MG63 (cell line): ENCODE measurements at regions not wholly inside any gene's neighbourhood (a gene's known extent, or its start where the extent isn't known, plus 50 kb on each side); places are given as distances from the start of the nearest gene placed in this dataset.

ENCODE experiments used
- DNase-seq: peaks from one replicate; pipeline ENCODE4 v3.0.0-alpha.2; 2020
- H3K27me3 ChIP-seq: fragments of 250-450 bp; sonication (Bioruptor Pico); 2 replicates; pipeline ENCODE4 v1.5.1; 2020; ENCODE audit warnings: mild to moderate bottlenecking, moderate library complexity
- H3K36me3 ChIP-seq: fragments of 250-450 bp; sonication (Bioruptor Pico); 2 replicates; pipeline ENCODE4 v1.5.1; 2020; ENCODE audit warnings: mild to moderate bottlenecking, moderate library complexity
- H3K4me3 ChIP-seq: fragments of 250-450 bp; sonication (Bioruptor Pico); 2 replicates; pipeline ENCODE4 v1.5.1; 2020; ENCODE audit warnings: mild to moderate bottlenecking, moderate library complexity
- H3K9me3 ChIP-seq: fragments of 250-450 bp; sonication (Bioruptor Pico); 2 replicates; pipeline ENCODE4 v1.5.1; 2020; ENCODE audit warnings: mild to moderate bottlenecking, moderate library complexity

- no peak for DNase-seq
- no peaks in the 10 kb centered on the region for H3K9me3 ChIP-seq
- no peak overlapping the region for H3K4me3 ChIP-seq
- H3K36me3 ChIP-seq, result no peaks in the 10 kb centered on the region
- H3K27me3 ChIP-seq, result no peaks in the 10 kb centered on the region
Observed at GRCh38 chr13:76800943-76801342, 85.3 kb downstream of the KCTD12 start.

DNA sequence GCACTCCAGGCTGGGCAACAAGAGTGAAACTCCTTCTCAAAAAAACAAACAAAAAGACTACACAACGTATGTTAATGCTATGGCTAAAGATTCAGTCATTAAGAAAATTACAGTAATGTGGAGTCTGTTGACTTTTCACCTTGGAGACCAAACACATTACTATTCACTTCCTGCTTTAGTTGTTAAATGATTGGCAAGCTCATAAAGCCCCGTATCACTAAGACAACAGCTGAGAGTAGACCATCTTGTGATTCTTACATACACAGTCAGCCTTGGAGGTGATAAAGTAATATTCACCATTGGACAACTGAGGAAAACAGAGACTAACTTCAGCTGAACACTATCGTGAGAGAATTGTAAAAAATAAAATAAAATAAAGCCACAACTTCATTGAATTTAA is 86.5 kb downstream of the KCTD12 start:
- no peaks in the 10 kb centered on the region for H3K9me3 ChIP-seq
- no peak for DNase-seq
- no peak overlapping the region for H3K4me3 ChIP-seq
- H3K36me3 ChIP-seq, result no peaks in the 10 kb centered on the region
- H3K27me3 ChIP-seq, result no peaks in the 10 kb centered on the region

GRCh38 chr13:76798037-76798436 is 88.2 kb downstream of the KCTD12 start:
- H3K27me3 ChIP-seq, result no peaks in the 10 kb centered on the region
- H3K9me3 ChIP-seq, result no peaks in the 10 kb centered on the region
- no peak for DNase-seq
- H3K4me3 ChIP-seq, result no peak overlapping the region
- no peaks in the 10 kb centered on the region for H3K36me3 ChIP-seq

DNA sequence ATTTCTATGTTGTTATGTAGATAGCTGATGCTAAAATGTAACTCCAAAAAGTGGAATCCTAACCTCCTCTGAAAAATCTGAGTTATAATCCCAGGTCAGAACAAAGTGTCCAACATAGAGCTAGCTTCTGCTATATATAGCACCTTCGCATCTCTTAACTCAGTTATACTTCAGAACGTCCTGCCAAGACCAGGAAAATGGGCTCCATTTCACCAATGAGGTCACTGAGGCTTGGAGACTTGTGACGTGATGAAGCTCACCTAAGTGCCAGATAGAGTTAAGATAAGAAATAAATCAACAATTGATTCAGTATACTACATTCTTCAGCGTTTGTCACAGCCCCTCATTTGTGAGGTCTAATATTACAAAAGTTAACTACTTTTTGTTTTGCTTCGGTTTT is 88.8 kb downstream of the KCTD12 start:
- Histone ChIP-seq H3K36me3 (no peaks in the 10 kb centered on the region), H3K4me3 (no peak overlapping the region), H3K27me3 (no peaks in the 10 kb centered on the region), H3K9me3 (no peaks in the 10 kb centered on the region)
- DNase-seq, result no peak

DNA sequence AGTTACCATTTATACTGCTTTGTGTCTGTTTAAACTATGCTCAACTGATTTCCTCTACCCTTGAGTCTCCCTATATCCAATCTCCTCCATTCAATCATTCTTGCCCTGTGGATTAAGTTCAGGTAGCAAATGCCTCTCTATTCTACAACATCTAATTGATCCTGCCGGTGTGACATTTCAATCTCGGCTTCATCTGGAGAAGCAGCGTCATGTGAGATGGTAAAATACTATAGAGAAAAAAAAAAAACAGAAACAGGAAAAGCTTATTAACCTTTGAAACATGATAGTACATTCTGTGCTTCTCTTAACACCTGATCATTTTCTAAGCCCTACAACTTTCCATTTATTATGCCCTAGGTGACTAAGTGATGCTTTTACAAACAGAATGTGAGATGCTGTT is 89.4 kb downstream of the KCTD12 start:
- no peaks in the 10 kb centered on the region for H3K27me3 ChIP-seq
- no peak for DNase-seq
- H3K9me3 ChIP-seq, result no peaks in the 10 kb centered on the region
- H3K36me3 ChIP-seq, result no peaks in the 10 kb centered on the region
- H3K4me3 ChIP-seq, result no peak overlapping the region

GRCh38 chr13:76795701-76796695 is 90.2 kb downstream of the KCTD12 start:
- Histone ChIP-seq H3K27me3 (no peaks in the 10 kb centered on the region), H3K36me3 (no peaks in the 10 kb centered on the region), H3K4me3 (no peak overlapping the region), H3K9me3 (no peaks in the 10 kb centered on the region)
- no peak for DNase-seq

DNA sequence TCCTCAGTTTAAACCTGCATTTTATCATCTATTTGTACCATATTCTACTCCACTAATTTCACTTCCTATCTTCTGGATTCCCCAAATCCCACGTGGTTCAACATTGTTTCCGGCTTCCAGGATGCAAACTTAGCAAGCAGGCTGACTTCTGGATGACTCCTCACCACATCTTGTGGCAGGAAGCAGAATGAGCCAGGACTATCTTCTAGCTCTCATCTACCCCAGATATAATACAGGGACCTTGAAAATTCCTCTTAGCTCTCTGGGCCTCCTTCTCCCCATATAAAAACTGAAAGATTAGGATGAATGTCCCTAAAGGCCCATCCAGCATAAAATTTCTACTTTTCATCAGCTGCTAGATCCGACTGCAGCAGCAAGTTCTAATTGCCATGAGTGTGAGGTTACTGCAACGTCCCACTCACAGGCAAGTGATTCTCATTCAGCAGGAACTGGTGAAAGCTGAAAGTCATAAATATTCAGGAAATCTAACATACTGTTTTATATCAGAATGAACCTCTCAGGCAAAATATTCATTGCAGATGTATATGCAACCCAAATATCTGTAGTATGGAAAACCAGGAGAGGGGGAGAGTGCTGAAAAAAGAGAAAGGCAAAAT is 93.4 kb downstream of the KCTD12 start:
- no peaks in the 10 kb centered on the region for H3K27me3 ChIP-seq
- no peaks in the 10 kb centered on the region for H3K36me3 ChIP-seq
- H3K4me3 ChIP-seq, result no peak overlapping the region
- H3K9me3 ChIP-seq, result no peaks in the 10 kb centered on the region
- DNase-seq, result peak; percentile 57

- DNase-seq, result no peak
- Histone ChIP-seq H3K4me3 (no peak overlapping the region), H3K36me3 (no peaks in the 10 kb centered on the region), H3K9me3 (no peaks in the 10 kb centered on the region), H3K27me3 (no peaks in the 10 kb centered on the region)
Observed at GRCh38 chr13:76790980-76791819, 95.0 kb downstream of the KCTD12 start.

GRCh38 chr13:76790526-76790925 is 95.7 kb downstream of the KCTD12 start:
- H3K27me3 ChIP-seq, result no peaks in the 10 kb centered on the region
- H3K36me3 ChIP-seq, result no peaks in the 10 kb centered on the region
- H3K4me3 ChIP-seq, result no peak overlapping the region
- DNase-seq, result no peak
- no peaks in the 10 kb centered on the region for H3K9me3 ChIP-seq

- DNase-seq, result no peak
- Histone ChIP-seq H3K4me3 (no peak overlapping the region), H3K27me3 (no peaks in the 10 kb centered on the region)
Observed at GRCh38 chr13:76783798-76784197, 102.4 kb downstream of the KCTD12 start.

GRCh38 chr13:76778853-76779252 is 107.4 kb downstream of the KCTD12 start:
- Histone ChIP-seq H3K4me3 (no peak overlapping the region), H3K9me3 (no peaks in the 10 kb centered on the region), H3K27me3 (no peaks in the 10 kb centered on the region), H3K36me3 (no peaks in the 10 kb centered on the region)
- DNase-seq, result no peak

More at GRCh38 chr13:76783798-76784197, 102.4 kb downstream of the KCTD12 start:
- Histone ChIP-seq H3K36me3 (no peaks in the 10 kb centered on the region), H3K9me3 (no peaks in the 10 kb centered on the region)

- no peak overlapping the region for H3K4me3 ChIP-seq
- no peak for DNase-seq
- no peaks in the 10 kb centered on the region for H3K27me3 ChIP-seq
Observed at GRCh38 chr13:76777096-76777495, 109.1 kb downstream of the KCTD12 start.

GRCh38 chr13:76775088-76775740 is 111.0 kb downstream of the KCTD12 start:
- no peaks in the 10 kb centered on the region for H3K27me3 ChIP-seq
- no peaks in the 10 kb centered on the region for H3K9me3 ChIP-seq
- DNase-seq, result no peak
- no peak overlapping the region for H3K4me3 ChIP-seq
- H3K36me3 ChIP-seq, result no peaks in the 10 kb centered on the region

More at GRCh38 chr13:76777096-76777495, 109.1 kb downstream of the KCTD12 start:
- Histone ChIP-seq H3K36me3 (no peaks in the 10 kb centered on the region), H3K9me3 (no peaks in the 10 kb centered on the region)

DNA sequence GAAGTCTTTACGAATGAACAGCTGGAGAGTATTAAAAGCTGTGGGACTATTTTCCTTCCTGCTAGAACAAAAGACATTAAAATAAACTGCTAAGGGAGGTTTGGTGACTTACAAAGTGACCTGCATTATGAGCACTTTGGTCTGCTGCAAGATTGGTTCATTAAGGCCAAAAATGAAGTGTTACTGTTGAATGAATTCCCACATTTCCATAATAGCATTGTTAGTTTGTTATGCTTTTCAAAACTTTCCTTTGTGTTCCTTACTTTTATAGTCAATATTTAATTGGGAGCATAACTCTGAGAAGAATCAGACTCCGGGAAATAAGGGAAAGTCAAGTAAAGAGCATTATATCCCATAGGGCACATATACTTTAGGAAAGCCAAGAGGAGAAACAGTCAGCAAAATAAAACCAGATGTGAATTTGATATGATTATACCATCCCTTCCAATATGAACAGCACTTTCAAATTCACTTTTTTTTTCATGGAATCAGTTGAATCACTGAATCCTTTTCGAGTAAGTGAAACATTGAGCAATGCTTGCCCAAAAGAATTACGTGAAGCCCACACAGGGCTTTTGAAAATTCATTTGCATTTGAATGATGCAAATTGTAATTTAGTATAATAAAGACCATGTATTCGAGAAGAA is 112.6 kb downstream of the KCTD12 start:
- Histone ChIP-seq H3K36me3 (no peaks in the 10 kb centered on the region), H3K4me3 (no peak overlapping the region), H3K9me3 (no peaks in the 10 kb centered on the region), H3K27me3 (no peaks in the 10 kb centered on the region)
- no peak for DNase-seq

DNA sequence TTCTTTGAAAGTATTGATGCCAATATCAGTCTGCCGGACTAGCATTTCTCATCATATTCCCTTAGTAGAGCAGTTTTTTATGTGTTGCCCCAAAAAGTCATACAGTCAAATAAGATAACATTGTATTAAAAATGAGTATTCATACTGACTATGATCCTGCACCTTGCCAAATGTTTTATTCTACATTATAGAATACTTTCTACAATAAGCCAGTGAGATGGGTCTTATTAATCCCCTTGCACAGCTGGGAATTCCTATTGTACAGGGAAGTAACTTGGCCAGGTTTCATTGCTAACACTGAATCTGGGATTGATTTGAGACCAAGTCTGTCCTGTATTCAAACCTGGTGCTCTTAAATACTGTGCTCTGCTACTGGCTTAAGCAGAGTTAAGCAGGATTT is 114.0 kb downstream of the KCTD12 start:
- H3K4me3 ChIP-seq, result no peak overlapping the region
- no peaks in the 10 kb centered on the region for H3K36me3 ChIP-seq
- no peak for DNase-seq
- H3K9me3 ChIP-seq, result no peaks in the 10 kb centered on the region
- H3K27me3 ChIP-seq, result no peaks in the 10 kb centered on the region

DNA sequence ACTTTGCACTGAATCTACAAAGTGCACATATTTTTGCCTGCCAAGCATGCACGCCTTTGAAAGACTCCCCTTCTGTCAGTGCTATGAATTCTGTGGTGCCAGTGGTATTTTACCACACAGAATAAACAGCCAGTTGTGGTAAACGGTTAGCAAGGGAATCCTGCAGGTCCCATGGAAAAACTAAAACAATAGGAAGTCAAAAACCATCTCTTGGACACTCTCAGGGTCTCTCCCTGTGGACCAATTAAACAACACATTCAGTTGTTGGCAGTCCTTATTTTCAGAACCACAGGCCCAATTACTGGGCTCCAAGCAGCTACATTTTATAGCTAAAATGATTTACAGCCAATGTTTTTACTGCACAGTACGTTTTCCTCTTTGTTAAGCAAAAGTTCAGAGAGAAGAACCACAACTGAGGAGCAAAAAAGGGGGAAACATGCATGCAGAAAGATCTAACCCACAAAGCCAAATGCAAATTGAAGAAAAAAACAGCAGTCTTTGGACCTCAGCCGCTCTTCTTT is 116.9 kb downstream of the KCTD12 start:
- no peak for DNase-seq

More for the DNA sequence above, 116.9 kb downstream of the KCTD12 start:
- no peak overlapping the region for H3K4me3 ChIP-seq
- H3K9me3 ChIP-seq, result no peaks in the 10 kb centered on the region
- H3K27me3 ChIP-seq, result no peaks in the 10 kb centered on the region
- H3K36me3 ChIP-seq, result no peaks in the 10 kb centered on the region
